Neural crest cell (in vitro differentiated cells): ENCODE measurements at regions not wholly inside any gene's neighbourhood (a gene's known extent, or its start where the extent isn't known, plus 50 kb on each side); places are given as distances from the start of the nearest gene placed in this dataset.

Experiments used
- DNase-seq: peaks from one replicate; pipeline ENCODE4 v3.0.0; 2021; ENCODE audit warnings: low read depth, mixed read lengths, low spot score
- H3K27ac Mint-ChIP-seq: one replicate; pipeline ENCODE4 v1.8.0; 2021; ENCODE audit warnings: mild to moderate bottlenecking, mixed read lengths; ENCODE audit not compliant: unreplicated experiment
- H3K27me3 Mint-ChIP-seq: 2 replicates; pipeline ENCODE4 v1.8.0; 2021; ENCODE audit warnings: low read depth, mild to moderate bottlenecking, mixed read lengths
- H3K36me3 Mint-ChIP-seq: 2 replicates; pipeline ENCODE4 v1.8.0; 2021; ENCODE audit warnings: low read depth, mild to moderate bottlenecking, mixed read lengths
- H3K4me1 Mint-ChIP-seq: 2 replicates; pipeline ENCODE4 v1.8.0; 2021; ENCODE audit warnings: mixed read lengths
- H3K4me3 Mint-ChIP-seq: one replicate; pipeline ENCODE4 v1.8.0; 2021; ENCODE audit warnings: mild to moderate bottlenecking, mixed read lengths
- H3K9me3 Mint-ChIP-seq: 2 replicates; pipeline ENCODE4 v1.8.0; 2021; ENCODE audit warnings: mixed read lengths
- TF ChIP-seq, protein P1 (sequence below): fragments of 200-600 bp; sonication (generic); conservative IDR thresholded peaks from 2 replicates; pipeline ENCODE4 v1.5.0; 2021; ENCODE audit warnings: antibody characterized with exemption, mild to moderate bottlenecking

- H3K27ac Mint-ChIP-seq: no peak overlapping the region
- peaks cover 9% of the 10 kb centered on the region for H3K4me1 Mint-ChIP-seq
- no peak for DNase-seq
- no peak overlapping the region for H3K4me3 Mint-ChIP-seq
- H3K36me3 Mint-ChIP-seq: peaks cover 3% of the 10 kb centered on the region
- H3K27me3 Mint-ChIP-seq: no peaks in the 10 kb centered on the region
- peaks cover 4% of the 10 kb centered on the region for H3K9me3 Mint-ChIP-seq
- TF ChIP-seq, protein P1, sequence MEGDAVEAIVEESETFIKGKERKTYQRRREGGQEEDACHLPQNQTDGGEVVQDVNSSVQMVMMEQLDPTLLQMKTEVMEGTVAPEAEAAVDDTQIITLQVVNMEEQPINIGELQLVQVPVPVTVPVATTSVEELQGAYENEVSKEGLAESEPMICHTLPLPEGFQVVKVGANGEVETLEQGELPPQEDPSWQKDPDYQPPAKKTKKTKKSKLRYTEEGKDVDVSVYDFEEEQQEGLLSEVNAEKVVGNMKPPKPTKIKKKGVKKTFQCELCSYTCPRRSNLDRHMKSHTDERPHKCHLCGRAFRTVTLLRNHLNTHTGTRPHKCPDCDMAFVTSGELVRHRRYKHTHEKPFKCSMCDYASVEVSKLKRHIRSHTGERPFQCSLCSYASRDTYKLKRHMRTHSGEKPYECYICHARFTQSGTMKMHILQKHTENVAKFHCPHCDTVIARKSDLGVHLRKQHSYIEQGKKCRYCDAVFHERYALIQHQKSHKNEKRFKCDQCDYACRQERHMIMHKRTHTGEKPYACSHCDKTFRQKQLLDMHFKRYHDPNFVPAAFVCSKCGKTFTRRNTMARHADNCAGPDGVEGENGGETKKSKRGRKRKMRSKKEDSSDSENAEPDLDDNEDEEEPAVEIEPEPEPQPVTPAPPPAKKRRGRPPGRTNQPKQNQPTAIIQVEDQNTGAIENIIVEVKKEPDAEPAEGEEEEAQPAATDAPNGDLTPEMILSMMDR: no peak
These were observed 562.3 kb downstream of the CCSER2 start for GRCh38 chr10:84890706-84891105.

DNA sequence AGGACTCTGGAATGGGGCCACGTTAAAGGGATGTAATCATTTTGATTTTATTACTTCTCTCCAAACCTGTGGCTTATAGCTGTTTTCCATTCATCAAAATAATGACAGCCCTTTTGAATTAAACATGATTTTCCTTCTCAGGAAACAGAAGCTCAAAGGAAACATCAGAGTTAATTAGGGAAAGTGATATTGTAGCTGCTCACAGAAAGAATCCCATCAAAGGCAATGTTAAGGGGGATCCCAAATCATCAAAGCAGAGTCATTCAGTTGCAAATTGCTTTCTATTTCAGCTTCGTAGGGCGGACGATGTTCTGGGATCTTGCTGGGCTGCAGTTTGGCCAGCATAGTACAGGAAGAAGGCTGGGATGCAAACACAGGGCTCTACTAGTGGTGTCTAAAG, 563.2 kb downstream of the CCSER2 start:
- TF ChIP-seq, protein P1: no peak
- Mint-ChIP-seq H3K36me3 (peaks cover 3% of the 10 kb centered on the region), H3K9me3 (peaks cover 4% of the 10 kb centered on the region), H3K4me1 (peaks cover 9% of the 10 kb centered on the region), H3K27me3 (no peaks in the 10 kb centered on the region), H3K4me3 (no peak overlapping the region), H3K27ac (no peak overlapping the region)
- DNase-seq: no peak

DNA sequence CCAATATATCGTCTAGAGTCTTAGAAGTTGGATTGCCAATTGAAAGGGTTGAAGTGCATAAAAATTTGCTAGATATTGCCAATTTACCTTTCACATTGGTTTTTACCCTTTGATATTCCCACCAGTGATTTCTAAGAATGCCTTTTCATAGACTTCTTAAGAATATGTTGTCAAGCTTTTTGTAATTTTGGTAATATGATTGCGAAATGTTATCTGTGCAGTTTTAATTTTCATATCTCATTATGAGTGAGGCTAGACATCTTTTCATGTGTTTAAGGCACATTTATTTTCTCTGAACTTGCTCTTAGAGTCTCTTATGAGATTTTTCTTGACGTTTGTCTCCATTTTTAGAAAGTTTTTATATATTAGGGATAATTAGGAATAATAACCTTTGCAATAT, 567.2 kb downstream of the CCSER2 start:
- Mint-ChIP-seq H3K36me3 (no peaks in the 10 kb centered on the region), H3K4me3 (no peak overlapping the region), H3K27me3 (no peaks in the 10 kb centered on the region), H3K9me3 (no peaks in the 10 kb centered on the region), H3K27ac (no peak overlapping the region), H3K4me1 (peaks cover 15% of the 10 kb centered on the region)
- DNase-seq: no peak
- TF ChIP-seq, protein P1: no peak

DNA sequence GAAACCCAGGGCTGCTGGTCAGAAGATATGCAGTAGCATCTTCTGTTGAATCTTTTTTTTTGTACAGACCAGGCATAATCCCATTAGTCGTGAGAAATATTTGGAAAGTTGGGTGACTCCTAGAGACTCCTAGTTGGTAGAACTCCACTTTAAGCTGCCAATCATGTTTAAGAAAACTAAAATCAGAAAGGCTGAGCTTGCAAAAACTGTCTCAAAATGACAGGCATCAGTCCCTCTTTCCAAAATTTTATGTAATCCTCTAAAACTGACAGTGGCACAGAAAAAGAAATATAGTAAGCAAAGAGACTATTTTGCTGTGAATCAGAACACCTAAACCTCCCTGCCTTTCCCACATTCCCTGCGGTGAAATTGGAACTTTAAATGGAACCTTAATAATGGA, 568.5 kb downstream of the CCSER2 start:
- TF ChIP-seq, protein P1: no peak
- DNase-seq: no peak
- H3K4me3 Mint-ChIP-seq: no peak overlapping the region
- H3K4me1 Mint-ChIP-seq: peaks cover 9% of the 10 kb centered on the region
- H3K36me3 Mint-ChIP-seq: no peaks in the 10 kb centered on the region
- no peaks in the 10 kb centered on the region for H3K9me3 Mint-ChIP-seq
- H3K27me3 Mint-ChIP-seq: no peaks in the 10 kb centered on the region
- no peak overlapping the region for H3K27ac Mint-ChIP-seq

DNA sequence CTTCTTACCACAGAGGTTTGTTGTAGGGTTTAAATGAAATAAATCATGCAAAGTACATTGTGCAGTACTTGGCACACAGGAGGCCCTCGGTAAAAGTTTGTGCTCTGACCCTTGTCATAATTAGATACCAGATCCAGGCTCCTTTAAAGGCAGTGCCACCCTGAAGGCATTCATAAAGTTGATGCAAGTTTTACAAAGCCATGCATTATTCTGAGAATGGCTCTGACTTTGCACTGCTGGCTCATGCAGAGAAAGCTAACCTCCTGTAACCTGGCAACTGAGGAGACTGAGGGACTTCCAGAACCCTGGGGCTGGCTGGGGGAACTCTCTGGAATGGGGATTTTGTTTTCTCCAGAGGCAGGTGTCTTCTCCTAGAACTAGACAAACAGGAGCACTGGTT, 570.9 kb downstream of the CCSER2 start:
- no peak for DNase-seq
- Mint-ChIP-seq H3K4me1 (peaks cover 5% of the 10 kb centered on the region), H3K27me3 (no peaks in the 10 kb centered on the region), H3K36me3 (no peaks in the 10 kb centered on the region), H3K9me3 (no peaks in the 10 kb centered on the region), H3K27ac (no peak overlapping the region), H3K4me3 (no peak overlapping the region)
- TF ChIP-seq, protein P1: no peak

DNA sequence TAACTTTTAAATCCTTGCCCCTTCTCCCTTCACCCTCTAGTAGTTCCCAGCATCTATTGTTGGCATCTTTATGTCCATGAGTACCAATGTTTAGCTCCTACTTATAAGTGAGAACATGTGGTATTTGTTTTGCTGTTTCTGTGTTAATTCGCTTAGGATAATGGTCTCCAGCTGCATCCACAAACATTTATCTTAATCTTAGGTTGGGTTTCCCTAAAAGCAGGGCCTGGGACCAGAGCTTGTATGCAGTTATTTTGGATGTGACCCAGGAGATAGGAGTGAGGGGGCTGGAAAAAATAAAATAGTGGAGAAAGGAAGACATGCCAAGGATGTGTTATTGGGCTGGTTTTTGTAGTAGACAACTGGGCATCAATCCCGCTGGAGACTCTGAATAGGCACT, 571.8 kb downstream of the CCSER2 start:
- H3K9me3 Mint-ChIP-seq: no peaks in the 10 kb centered on the region
- no peak overlapping the region for H3K4me3 Mint-ChIP-seq
- H3K27ac Mint-ChIP-seq: no peak overlapping the region
- no peaks in the 10 kb centered on the region for H3K27me3 Mint-ChIP-seq
- no peaks in the 10 kb centered on the region for H3K36me3 Mint-ChIP-seq
- TF ChIP-seq, protein P1: no peak
- DNase-seq: no peak
- peaks cover 5% of the 10 kb centered on the region for H3K4me1 Mint-ChIP-seq
